ENCODE measurements at regions not wholly inside any gene's neighbourhood (a gene's known extent, or its start where the extent isn't known, plus 50 kb on each side); places are given as distances from the start of the nearest gene placed in this dataset.

DNA sequence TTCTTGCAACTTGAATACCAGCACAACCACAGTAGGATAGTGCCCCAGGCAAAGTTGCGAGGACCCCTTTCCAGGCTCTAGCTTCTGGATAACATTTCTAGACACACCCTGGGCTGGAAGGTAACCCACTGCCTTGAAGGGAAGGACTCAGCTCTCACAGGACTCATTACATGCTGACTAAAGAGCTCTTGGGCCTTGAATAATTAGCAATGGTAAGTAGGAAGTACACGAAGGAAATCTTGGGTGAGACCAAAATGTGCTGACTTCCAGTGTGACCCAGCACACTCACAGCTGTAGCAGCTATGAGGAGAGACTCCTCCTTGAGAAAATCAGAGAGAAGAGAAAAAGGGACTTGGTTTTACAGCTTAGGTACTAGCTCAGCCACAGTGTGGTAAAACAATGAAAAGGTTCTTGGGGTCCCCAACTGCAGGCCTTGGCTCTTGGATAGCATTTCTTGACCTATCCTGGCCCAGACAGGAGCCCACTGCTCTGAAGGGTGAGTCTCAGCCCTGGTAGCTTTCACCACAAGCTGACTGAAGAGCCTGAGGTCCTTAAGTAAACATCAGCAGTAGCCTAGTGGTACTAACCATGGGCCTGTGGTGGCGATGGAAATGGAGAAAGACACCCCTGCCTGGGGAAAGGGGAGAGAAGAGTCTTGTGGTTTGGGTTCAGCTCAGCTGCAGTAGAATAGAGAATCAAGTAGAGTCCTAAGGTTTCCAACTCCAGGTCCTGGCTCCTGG lies 621.7 kb downstream of the SEMA5A start:
- no peak for TF ChIP-seq EZH2phosphoT487 (IDR thresholded peaks at IDR 0.05; ENCODE audit: low read depth)
- TF ChIP-seq, protein P1, sequence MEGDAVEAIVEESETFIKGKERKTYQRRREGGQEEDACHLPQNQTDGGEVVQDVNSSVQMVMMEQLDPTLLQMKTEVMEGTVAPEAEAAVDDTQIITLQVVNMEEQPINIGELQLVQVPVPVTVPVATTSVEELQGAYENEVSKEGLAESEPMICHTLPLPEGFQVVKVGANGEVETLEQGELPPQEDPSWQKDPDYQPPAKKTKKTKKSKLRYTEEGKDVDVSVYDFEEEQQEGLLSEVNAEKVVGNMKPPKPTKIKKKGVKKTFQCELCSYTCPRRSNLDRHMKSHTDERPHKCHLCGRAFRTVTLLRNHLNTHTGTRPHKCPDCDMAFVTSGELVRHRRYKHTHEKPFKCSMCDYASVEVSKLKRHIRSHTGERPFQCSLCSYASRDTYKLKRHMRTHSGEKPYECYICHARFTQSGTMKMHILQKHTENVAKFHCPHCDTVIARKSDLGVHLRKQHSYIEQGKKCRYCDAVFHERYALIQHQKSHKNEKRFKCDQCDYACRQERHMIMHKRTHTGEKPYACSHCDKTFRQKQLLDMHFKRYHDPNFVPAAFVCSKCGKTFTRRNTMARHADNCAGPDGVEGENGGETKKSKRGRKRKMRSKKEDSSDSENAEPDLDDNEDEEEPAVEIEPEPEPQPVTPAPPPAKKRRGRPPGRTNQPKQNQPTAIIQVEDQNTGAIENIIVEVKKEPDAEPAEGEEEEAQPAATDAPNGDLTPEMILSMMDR (IDR thresholded peaks at IDR 0.05; ENCODE audit: low read depth, low read length) = no peak
